ENCODE measurements at regions not wholly inside any gene's neighbourhood (a gene's known extent, or its start where the extent isn't known, plus 50 kb on each side); places are given as distances from the start of the nearest gene placed in this dataset.

- DNase-seq (ENCODE audit: low read depth, low spot score), result no peak
Measured at GRCh38 chr6:91572878-91573277, 986.0 kb upstream of the MAP3K7 start.

GRCh38 chr6:91569071-91569470 is 982.2 kb upstream of the MAP3K7 start:
- DNase-seq (ENCODE audit: low read depth, low spot score), result no peak

- DNase-seq (ENCODE audit: low read depth, low spot score), result no peak
Measured at GRCh38 chr6:91566467-91566866, 979.6 kb upstream of the MAP3K7 start.

- DNase-seq (ENCODE audit: low read depth, low spot score), result no peak
Measured at GRCh38 chr6:91565207-91565606, 978.3 kb upstream of the MAP3K7 start.

- no peak for DNase-seq (ENCODE audit: low read depth, low spot score)
Measured at GRCh38 chr6:91562955-91563354, 976.1 kb upstream of the MAP3K7 start.

GRCh38 chr6:91560409-91560808 is 973.5 kb upstream of the MAP3K7 start:
- DNase-seq (ENCODE audit: low read depth, low spot score), result no peak

GRCh38 chr6:91540902-91541301 is 954.0 kb upstream of the MAP3K7 start:
- DNase-seq (ENCODE audit: low read depth, low spot score), result no peak

GRCh38 chr6:91539456-91539855 is 952.6 kb upstream of the MAP3K7 start:
- DNase-seq (ENCODE audit: low read depth, low spot score), result no peak

- DNase-seq (ENCODE audit: low read depth, low spot score), result no peak
Measured at GRCh38 chr6:91538622-91539021, 951.8 kb upstream of the MAP3K7 start.

- no peak for DNase-seq (ENCODE audit: low read depth, low spot score)
Measured at GRCh38 chr6:91534614-91535013, 947.7 kb upstream of the MAP3K7 start.

GRCh38 chr6:91523511-91523910 is 936.6 kb upstream of the MAP3K7 start:
- DNase-seq (ENCODE audit: low read depth, low spot score), result no peak

GRCh38 chr6:91521999-91522398 is 935.1 kb upstream of the MAP3K7 start:
- no peak for DNase-seq (ENCODE audit: low read depth, low spot score)

- DNase-seq (ENCODE audit: low read depth, low spot score), result no peak
Measured at GRCh38 chr6:91509711-91510110, 922.8 kb upstream of the MAP3K7 start.

- no peak for DNase-seq (ENCODE audit: low read depth, low spot score)
Measured at GRCh38 chr6:91509039-91509438, 922.2 kb upstream of the MAP3K7 start.

GRCh38 chr6:91506509-91506908 is 919.6 kb upstream of the MAP3K7 start:
- no peak for DNase-seq (ENCODE audit: low read depth, low spot score)

- no peak for DNase-seq (ENCODE audit: low read depth, low spot score)
Measured at GRCh38 chr6:91505199-91505598, 918.3 kb upstream of the MAP3K7 start.

- no peak for DNase-seq (ENCODE audit: low read depth, low spot score)
Measured at GRCh38 chr6:91501930-91502329, 915.1 kb upstream of the MAP3K7 start.

- DNase-seq (ENCODE audit: low read depth, low spot score), result no peak
Measured at GRCh38 chr6:91500689-91501303, 913.9 kb upstream of the MAP3K7 start.

GRCh38 chr6:91498576-91498975 is 911.7 kb upstream of the MAP3K7 start:
- no peak for DNase-seq (ENCODE audit: low read depth, low spot score)

- no peak for DNase-seq (ENCODE audit: low read depth, low spot score)
Measured at GRCh38 chr6:91497770-91498169, 910.9 kb upstream of the MAP3K7 start.

- no peak for DNase-seq (ENCODE audit: low read depth, low spot score)
Measured at GRCh38 chr6:91490671-91491301, 903.9 kb upstream of the MAP3K7 start.

- no peak for DNase-seq (ENCODE audit: low read depth, low spot score)
Measured at GRCh38 chr6:91487696-91488392, 901.0 kb upstream of the MAP3K7 start.

GRCh38 chr6:91486200-91486599 is 899.3 kb upstream of the MAP3K7 start:
- DNase-seq (ENCODE audit: low read depth, low spot score), result no peak
